ENCODE measurements at regions not wholly inside any gene's neighbourhood (a gene's known extent, or its start where the extent isn't known, plus 50 kb on each side); places are given as distances from the start of the nearest gene placed in this dataset.

GRCh38 chr13:76724421-76724820 lies 161.8 kb downstream of the KCTD12 start:
- DNase-seq (ENCODE audit: extremely low spot score): no peak
- ChIA-PET CTCF (interaction anchor here (1.3 kb wide), 1 partner anchor 21 kb away, joined by 3 read pairs; no protein-coding TSS in a partner anchor), POLR2A (no interaction called here)
- TF ChIP-seq, protein P1, sequence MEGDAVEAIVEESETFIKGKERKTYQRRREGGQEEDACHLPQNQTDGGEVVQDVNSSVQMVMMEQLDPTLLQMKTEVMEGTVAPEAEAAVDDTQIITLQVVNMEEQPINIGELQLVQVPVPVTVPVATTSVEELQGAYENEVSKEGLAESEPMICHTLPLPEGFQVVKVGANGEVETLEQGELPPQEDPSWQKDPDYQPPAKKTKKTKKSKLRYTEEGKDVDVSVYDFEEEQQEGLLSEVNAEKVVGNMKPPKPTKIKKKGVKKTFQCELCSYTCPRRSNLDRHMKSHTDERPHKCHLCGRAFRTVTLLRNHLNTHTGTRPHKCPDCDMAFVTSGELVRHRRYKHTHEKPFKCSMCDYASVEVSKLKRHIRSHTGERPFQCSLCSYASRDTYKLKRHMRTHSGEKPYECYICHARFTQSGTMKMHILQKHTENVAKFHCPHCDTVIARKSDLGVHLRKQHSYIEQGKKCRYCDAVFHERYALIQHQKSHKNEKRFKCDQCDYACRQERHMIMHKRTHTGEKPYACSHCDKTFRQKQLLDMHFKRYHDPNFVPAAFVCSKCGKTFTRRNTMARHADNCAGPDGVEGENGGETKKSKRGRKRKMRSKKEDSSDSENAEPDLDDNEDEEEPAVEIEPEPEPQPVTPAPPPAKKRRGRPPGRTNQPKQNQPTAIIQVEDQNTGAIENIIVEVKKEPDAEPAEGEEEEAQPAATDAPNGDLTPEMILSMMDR (IDR thresholded peaks at IDR 0.05; ENCODE audit: control extremely low read depth, extremely low read depth, low read depth, missing control alignments): no peak

DNA sequence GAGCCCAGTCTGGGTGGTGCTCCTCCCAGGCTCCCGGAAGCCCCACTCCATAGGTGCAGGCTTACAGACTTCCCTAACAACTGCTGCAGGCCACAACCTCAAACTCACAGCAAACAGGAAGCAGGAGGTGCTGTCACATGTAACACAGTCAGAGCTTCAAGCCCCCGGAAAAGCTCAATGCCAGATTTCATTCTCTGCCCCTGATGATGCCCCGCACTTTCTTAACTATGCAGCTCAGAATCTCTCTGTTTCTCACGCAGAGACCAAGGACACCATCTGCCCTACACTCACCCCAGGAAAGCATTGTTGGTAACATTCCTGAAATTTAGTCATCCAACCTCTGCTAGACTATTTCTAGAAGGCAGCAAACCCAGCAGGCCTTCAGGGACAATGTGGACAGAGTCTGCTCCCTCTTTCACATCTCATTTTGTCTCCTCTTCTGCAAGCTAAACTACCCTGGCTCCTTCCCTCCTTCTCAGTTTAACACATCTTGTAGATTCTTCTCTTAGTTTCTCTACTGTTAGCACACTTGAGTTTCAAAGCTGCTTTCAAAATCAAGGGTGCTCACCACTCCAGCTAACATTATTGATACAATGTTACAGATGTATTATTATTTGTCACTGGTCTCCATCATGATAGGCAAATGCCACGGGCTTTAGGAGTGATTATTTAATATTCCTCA lies 162.5 kb downstream of the KCTD12 start:
- no peak for DNase-seq (ENCODE audit: extremely low spot score)
- ChIA-PET CTCF (interaction anchor here (0.6 to 1.3 kb wide), 4 partner anchors 8 to 22 kb away, joined by 3 to 4 read pairs (median 3); no protein-coding TSS in a partner anchor), POLR2A (no interaction called here)
- TF ChIP-seq, protein P1 (IDR thresholded peaks at IDR 0.05; ENCODE audit: control extremely low read depth, extremely low read depth, low read depth, missing control alignments): no peak

GRCh38 chr13:76722782-76723181 lies 163.4 kb downstream of the KCTD12 start:
- ChIA-PET POLR2A (no interaction called here), CTCF (interaction anchor here (0.9 to 1.3 kb wide), 2 partner anchors 15 to 16 kb away, joined by 3 read pairs; no protein-coding TSS in a partner anchor)
- TF ChIP-seq, protein P1 (IDR thresholded peaks at IDR 0.05; ENCODE audit: control extremely low read depth, extremely low read depth, low read depth, missing control alignments): no peak
- DNase-seq (ENCODE audit: extremely low spot score): no peak

- TF ChIP-seq, protein P1 (IDR thresholded peaks at IDR 0.05; ENCODE audit: control extremely low read depth, extremely low read depth, low read depth, missing control alignments): no peak
- ChIA-PET CTCF (interaction anchor here (0.7 kb wide), 1 partner anchor 25 kb away, joined by 3 read pairs; no protein-coding TSS in a partner anchor), POLR2A (no interaction called here)
- no peak for DNase-seq (ENCODE audit: extremely low spot score)
These were observed 165.4 kb downstream of the KCTD12 start for GRCh38 chr13:76720821-76721220.

- TF ChIP-seq, protein P1 (IDR thresholded peaks at IDR 0.05; ENCODE audit: control extremely low read depth, extremely low read depth, low read depth, missing control alignments): no peak
- ChIA-PET CTCF (interaction anchor here (0.7 to 1.1 kb wide), 2 partner anchors 18 to 25 kb away, joined by 3 read pairs; no protein-coding TSS in a partner anchor), POLR2A (no interaction called here)
- no peak for DNase-seq (ENCODE audit: extremely low spot score)
These were observed 165.8 kb downstream of the KCTD12 start for GRCh38 chr13:76720416-76720815.

- ChIA-PET CTCF (interaction anchor here (1.1 to 1.8 kb wide), 2 partner anchors 16 to 19 kb away, joined by 3 to 5 read pairs; no protein-coding TSS in a partner anchor), POLR2A (no interaction called here)
- no peak for DNase-seq (ENCODE audit: extremely low spot score)
- TF ChIP-seq, protein P1 (IDR thresholded peaks at IDR 0.05; ENCODE audit: control extremely low read depth, extremely low read depth, low read depth, missing control alignments): no peak
These were observed 166.2 kb downstream of the KCTD12 start for GRCh38 chr13:76719955-76720354.
